ENCODE measurements at regions not wholly inside any gene's neighbourhood (a gene's known extent, or its start where the extent isn't known, plus 50 kb on each side); places are given as distances from the start of the nearest gene placed in this dataset.
A peak's percentile ranks its signal among the peaks of the same experiment; 100 is the strongest.

GRCh38 chr11:131242476-131243000, 127.9 kb upstream of the NTM start:
- Histone ChIP-seq H4K20me1 (ENCODE audit: insufficient read depth, low read length) (no peaks in the 10 kb centered on the region), H3K9me2 (ENCODE audit: insufficient read depth, low read length) (no peaks in the 10 kb centered on the region), H2AFZ (ENCODE audit: low read length) (no peak overlapping the region), H3K4me3 (ENCODE audit: low read depth, low read length, poor library complexity, severe bottlenecking) (no peak overlapping the region), H3K4me2 (ENCODE audit: low read length) (no peak overlapping the region), H3K79me2 (ENCODE audit: insufficient read depth, low read depth, low read length) (no peaks in the 10 kb centered on the region), H3K9me3 (ENCODE audit: low read length) (no peaks in the 10 kb centered on the region), H3K27ac (ENCODE audit: low read depth, low read length, poor library complexity, severe bottlenecking) (no peak overlapping the region), H3K4me1 (ENCODE audit: insufficient read depth, low read length, poor library complexity, severe bottlenecking) (no peaks in the 10 kb centered on the region), H3K36me3 (ENCODE audit: insufficient read depth, low read length) (no peaks in the 10 kb centered on the region)
- TF ChIP-seq EZH2phosphoT487 (IDR thresholded peaks at IDR 0.05; ENCODE audit: borderline replicate concordance, low read depth, low read length) (no peak), CTCF (conservative IDR thresholded peaks at IDR 0.05; ENCODE audit: low read length) (no peak)
- intact Hi-C loops (cut with micrococcal nuclease; ENCODE audit: unreplicated experiment) = loop anchor here (10.0 kb wide), 1 partner anchor 152 kb away; no protein-coding TSS in a partner anchor
- ChIA-PET POLR2A (no interaction called here), CTCF (ENCODE audit: unreplicated experiment) (no interaction called here)
- BruUV-seq (replicated peaks) = no TSS peak
- no peak for DNase-seq (ENCODE audit: low spot score)

GRCh38 chr11:131246156-131246555, 124.3 kb upstream of the NTM start:
- H3K4me3 ChIP-seq (ENCODE audit: low read depth, low read length, poor library complexity, severe bottlenecking) = no peak overlapping the region
- TF ChIP-seq EZH2phosphoT487 (IDR thresholded peaks at IDR 0.05; ENCODE audit: borderline replicate concordance, low read depth, low read length) = no peak
- CTCF ChIA-PET (ENCODE audit: unreplicated experiment) = no interaction called here
- BruUV-seq (replicated peaks) = no TSS peak
- no peak overlapping the region for H2AFZ ChIP-seq (ENCODE audit: low read length)
- H3K4me1 ChIP-seq (ENCODE audit: insufficient read depth, low read length, poor library complexity, severe bottlenecking) = no peaks in the 10 kb centered on the region
- intact Hi-C loops (cut with micrococcal nuclease; ENCODE audit: unreplicated experiment) = loop anchor here (5.0 to 10.0 kb wide), 2 partner anchors 149 to 426 kb away; no protein-coding TSS in a partner anchor
- no peak overlapping the region for H3K4me2 ChIP-seq (ENCODE audit: low read length)
- H3K79me2 ChIP-seq (ENCODE audit: insufficient read depth, low read depth, low read length) = no peaks in the 10 kb centered on the region
- H3K9me2 ChIP-seq (ENCODE audit: insufficient read depth, low read length) = no peaks in the 10 kb centered on the region
- no peak overlapping the region for H3K27ac ChIP-seq (ENCODE audit: low read depth, low read length, poor library complexity, severe bottlenecking)
- POLR2A ChIA-PET = interaction anchor here (0.6 kb wide), 1 partner anchor 252 kb away, joined by 4 read pairs; no protein-coding TSS in a partner anchor
- no peaks in the 10 kb centered on the region for H3K36me3 ChIP-seq (ENCODE audit: insufficient read depth, low read length)
- no peak for DNase-seq (ENCODE audit: low spot score)
- no peaks in the 10 kb centered on the region for H3K9me3 ChIP-seq (ENCODE audit: low read length)
- no peaks in the 10 kb centered on the region for H4K20me1 ChIP-seq (ENCODE audit: insufficient read depth, low read length)

- DNase-seq (ENCODE audit: low spot score) = peak; percentile 1
These were observed 123.8 kb upstream of the NTM start for GRCh38 chr11:131246663-131247062.

More at GRCh38 chr11:131246663-131247062, 123.8 kb upstream of the NTM start:
- TF ChIP-seq CTCF (conservative IDR thresholded peaks at IDR 0.05; ENCODE audit: low read length) (peak; percentile 63), EZH2phosphoT487 (IDR thresholded peaks at IDR 0.05; ENCODE audit: borderline replicate concordance, low read depth, low read length) (no peak)
- no peak overlapping the region for H3K4me2 ChIP-seq (ENCODE audit: low read length)
- ChIA-PET CTCF (ENCODE audit: unreplicated experiment) (no interaction called here), POLR2A (interaction anchor here (0.6 to 1.0 kb wide), 2 partner anchors 23 to 252 kb away, joined by 3 to 4 read pairs; no protein-coding TSS in a partner anchor)
- H3K9me2 ChIP-seq (ENCODE audit: insufficient read depth, low read length) = no peaks in the 10 kb centered on the region
- no peaks in the 10 kb centered on the region for H3K36me3 ChIP-seq (ENCODE audit: insufficient read depth, low read length)
- H3K9me3 ChIP-seq (ENCODE audit: low read length) = no peaks in the 10 kb centered on the region
- H3K79me2 ChIP-seq (ENCODE audit: insufficient read depth, low read depth, low read length) = no peaks in the 10 kb centered on the region
- no peak overlapping the region for H3K4me3 ChIP-seq (ENCODE audit: low read depth, low read length, poor library complexity, severe bottlenecking)
- H3K4me1 ChIP-seq (ENCODE audit: insufficient read depth, low read length, poor library complexity, severe bottlenecking) = no peaks in the 10 kb centered on the region
- intact Hi-C loops (cut with micrococcal nuclease; ENCODE audit: unreplicated experiment) = loop anchor here (5.0 to 10.0 kb wide), 2 partner anchors 148 to 426 kb away; no protein-coding TSS in a partner anchor
- BruUV-seq (replicated peaks) = no TSS peak
- H3K27ac ChIP-seq (ENCODE audit: low read depth, low read length, poor library complexity, severe bottlenecking) = no peak overlapping the region
- no peak overlapping the region for H2AFZ ChIP-seq (ENCODE audit: low read length)
- no peaks in the 10 kb centered on the region for H4K20me1 ChIP-seq (ENCODE audit: insufficient read depth, low read length)
